ENCODE measurements at regions not wholly inside any gene's neighbourhood (a gene's known extent, or its start where the extent isn't known, plus 50 kb on each side); places are given as distances from the start of the nearest gene placed in this dataset.

GRCh38 chr1:229192031-229192430 is 78.9 kb upstream of the RAB4A start:
- no peak for FAIRE-seq

GRCh38 chr1:229192853-229193252 is 78.1 kb upstream of the RAB4A start:
- FAIRE-seq, result no peak

More at GRCh38 chr1:229192031-229192430, 78.9 kb upstream of the RAB4A start:
- Histone ChIP-seq H3K27me3 (ENCODE audit: control insufficient read depth, insufficient read depth, low read length) (no peaks in the 10 kb centered on the region), H3K4me3 (ENCODE audit: low read depth, low read length) (no peak overlapping the region), H3K36me3 (ENCODE audit: control insufficient read depth, insufficient read depth, low read length) (no peaks in the 10 kb centered on the region)
- TF ChIP-seq, protein P1, sequence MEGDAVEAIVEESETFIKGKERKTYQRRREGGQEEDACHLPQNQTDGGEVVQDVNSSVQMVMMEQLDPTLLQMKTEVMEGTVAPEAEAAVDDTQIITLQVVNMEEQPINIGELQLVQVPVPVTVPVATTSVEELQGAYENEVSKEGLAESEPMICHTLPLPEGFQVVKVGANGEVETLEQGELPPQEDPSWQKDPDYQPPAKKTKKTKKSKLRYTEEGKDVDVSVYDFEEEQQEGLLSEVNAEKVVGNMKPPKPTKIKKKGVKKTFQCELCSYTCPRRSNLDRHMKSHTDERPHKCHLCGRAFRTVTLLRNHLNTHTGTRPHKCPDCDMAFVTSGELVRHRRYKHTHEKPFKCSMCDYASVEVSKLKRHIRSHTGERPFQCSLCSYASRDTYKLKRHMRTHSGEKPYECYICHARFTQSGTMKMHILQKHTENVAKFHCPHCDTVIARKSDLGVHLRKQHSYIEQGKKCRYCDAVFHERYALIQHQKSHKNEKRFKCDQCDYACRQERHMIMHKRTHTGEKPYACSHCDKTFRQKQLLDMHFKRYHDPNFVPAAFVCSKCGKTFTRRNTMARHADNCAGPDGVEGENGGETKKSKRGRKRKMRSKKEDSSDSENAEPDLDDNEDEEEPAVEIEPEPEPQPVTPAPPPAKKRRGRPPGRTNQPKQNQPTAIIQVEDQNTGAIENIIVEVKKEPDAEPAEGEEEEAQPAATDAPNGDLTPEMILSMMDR (IDR thresholded peaks at IDR 0.05; ENCODE audit: insufficient read depth, low read length, severe bottlenecking), result no peak
- DNase-seq (ENCODE audit: low read depth), result peak; percentile 93

GRCh38 chr1:229194096-229194495 is 76.8 kb upstream of the RAB4A start:
- Histone ChIP-seq H3K4me3 (ENCODE audit: low read depth, low read length) (no peak overlapping the region), H3K36me3 (ENCODE audit: control insufficient read depth, insufficient read depth, low read length) (no peaks in the 10 kb centered on the region), H3K27me3 (ENCODE audit: control insufficient read depth, insufficient read depth, low read length) (no peaks in the 10 kb centered on the region)
- DNase-seq (ENCODE audit: low read depth), result no peak
- TF ChIP-seq, protein P1 (IDR thresholded peaks at IDR 0.05; ENCODE audit: insufficient read depth, low read length, severe bottlenecking), result no peak
- no peak for FAIRE-seq

More at GRCh38 chr1:229192853-229193252, 78.1 kb upstream of the RAB4A start:
- no peak for DNase-seq (ENCODE audit: low read depth)
- no peaks in the 10 kb centered on the region for H3K36me3 ChIP-seq (ENCODE audit: control insufficient read depth, insufficient read depth, low read length)
- no peak overlapping the region for H3K4me3 ChIP-seq (ENCODE audit: low read depth, low read length)
- TF ChIP-seq, protein P1 (IDR thresholded peaks at IDR 0.05; ENCODE audit: insufficient read depth, low read length, severe bottlenecking), result no peak
- no peaks in the 10 kb centered on the region for H3K27me3 ChIP-seq (ENCODE audit: control insufficient read depth, insufficient read depth, low read length)

- TF ChIP-seq, protein P1 (IDR thresholded peaks at IDR 0.05; ENCODE audit: insufficient read depth, low read length, severe bottlenecking), result no peak
- H3K36me3 ChIP-seq (ENCODE audit: control insufficient read depth, insufficient read depth, low read length), result no peaks in the 10 kb centered on the region
- no peak for DNase-seq (ENCODE audit: low read depth)
- no peaks in the 10 kb centered on the region for H3K27me3 ChIP-seq (ENCODE audit: control insufficient read depth, insufficient read depth, low read length)
- no peak for FAIRE-seq
- no peak overlapping the region for H3K4me3 ChIP-seq (ENCODE audit: low read depth, low read length)
These were observed 75.7 kb upstream of the RAB4A start for GRCh38 chr1:229195246-229195645.

DNA sequence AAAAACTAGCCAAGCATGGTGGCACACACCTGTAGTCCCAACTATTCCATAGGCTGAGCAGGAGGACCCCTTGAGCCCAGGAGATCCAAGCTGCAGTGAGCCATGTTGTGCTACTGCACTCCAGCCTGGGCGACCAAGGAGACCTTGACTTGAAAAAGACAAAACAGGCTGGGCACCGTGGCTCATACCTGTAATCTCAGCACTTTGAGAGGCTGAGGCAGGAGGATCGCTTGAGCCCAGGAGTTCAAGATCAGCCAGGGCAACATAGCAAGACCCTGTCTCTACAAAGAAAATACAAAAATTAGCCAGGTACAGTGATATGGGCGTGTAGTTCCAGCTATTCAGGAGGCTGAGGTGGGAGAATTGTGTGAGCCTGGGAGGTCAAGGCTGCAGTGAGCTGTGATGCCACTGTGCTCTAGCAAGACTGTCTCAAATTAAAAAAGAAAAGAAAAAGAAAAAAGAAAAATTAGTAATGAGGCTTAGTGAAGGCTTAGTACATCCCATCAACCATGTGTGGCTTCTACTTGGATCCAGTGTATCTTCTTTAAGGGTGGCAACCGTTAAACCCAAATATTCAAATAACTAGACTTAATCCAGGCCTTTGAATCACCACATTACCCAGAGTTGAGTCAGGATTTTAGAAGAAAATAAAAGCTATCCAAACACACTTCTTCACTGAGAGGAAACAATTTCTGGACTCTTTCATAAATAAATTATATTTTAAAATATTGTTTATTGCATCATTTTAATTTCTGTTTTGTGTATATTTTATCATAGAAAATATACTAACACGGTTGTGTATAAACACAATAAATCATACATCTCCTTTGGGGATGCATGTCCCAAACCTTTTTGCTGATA is 74.3 kb upstream of the RAB4A start:
- Histone ChIP-seq H3K27me3 (ENCODE audit: control insufficient read depth, insufficient read depth, low read length) (no peaks in the 10 kb centered on the region), H3K36me3 (ENCODE audit: control insufficient read depth, insufficient read depth, low read length) (no peaks in the 10 kb centered on the region), H3K4me3 (ENCODE audit: low read depth, low read length) (no peak overlapping the region)
- TF ChIP-seq, protein P1 (IDR thresholded peaks at IDR 0.05; ENCODE audit: insufficient read depth, low read length, severe bottlenecking), result no peak
- FAIRE-seq, result no peak
- DNase-seq (ENCODE audit: low read depth), result no peak

GRCh38 chr1:229197265-229197585 is 73.7 kb upstream of the RAB4A start:
- FAIRE-seq (no peak), DNase-seq (ENCODE audit: low read depth) (no peak)
- TF ChIP-seq, protein P1 (IDR thresholded peaks at IDR 0.05; ENCODE audit: insufficient read depth, low read length, severe bottlenecking), result no peak
- Histone ChIP-seq H3K36me3 (ENCODE audit: control insufficient read depth, insufficient read depth, low read length) (no peaks in the 10 kb centered on the region), H3K27me3 (ENCODE audit: control insufficient read depth, insufficient read depth, low read length) (peaks cover 3% of the 10 kb centered on the region), H3K4me3 (ENCODE audit: low read depth, low read length) (no peak overlapping the region)

All from bronchial epithelial cell (primary cell).